B cell (primary cell): ENCODE measurements at regions not wholly inside any gene's neighbourhood (a gene's known extent, or its start where the extent isn't known, plus 50 kb on each side); places are given as distances from the start of the nearest gene placed in this dataset.

Experiments used
- ATAC-seq: fragments of 200-7000 bp; cut with Tn5 transposase; one replicate; pipeline ENCODE4 v1.10.0; 2021; ENCODE audit warnings: low read depth, mild to moderate bottlenecking, moderate number of reproducible peaks, moderate library complexity
- CTCF ChIA-PET: fragments of 350-600 bp; sonication (Branson Sonifier 250); formaldehyde crosslinking; loops from one replicate; lab custom pipeline; 2021; ENCODE audit warnings: antibody characterized with exemption, inconsistent platforms; lab: Charles Lee
- POLR2A ChIA-PET: fragments of 350-600 bp; sonication (Branson Sonifier 250); formaldehyde crosslinking; loops from one replicate; lab custom pipeline; 2021; ENCODE audit warnings: antibody characterized with exemption; lab: Charles Lee
- DNase-seq: peaks from one replicate; pipeline ENCODE4 v3.0.0; 2013
- H2AFZ ChIP-seq: 2 replicates; pipeline ENCODE4 v1.6.1; 2012; ENCODE audit warnings: mild to moderate bottlenecking, low read depth, low read length; ENCODE audit not compliant: insufficient read depth, poor library complexity, severe bottlenecking
- H3K27ac ChIP-seq, 2 donors: 1 replicate in 1 of 2; 2 replicates in 1 of 2; pipeline ENCODE4 v1.5.1; 2012 to 2013; ENCODE audit warnings: low read length in 2 of 2, mild to moderate bottlenecking in 2 of 2, moderate library complexity in 1 of 2
- H3K27me3 ChIP-seq, 4 experiments: fragments of 200-600 bp in 1 of 4; sonication (generic) in 1 of 4; replicated peaks in 1 of 4; 1 replicate in 2 of 4; 2 replicates in 2 of 4; pipeline versions ENCODE4 v1.6.1 to v1.7.0; 2013 to 2016; ENCODE audit warnings: low read length in 3 of 4, mild to moderate bottlenecking in 2 of 4, mixed read lengths in 1 of 4, moderate library complexity in 1 of 4; ENCODE audit not compliant: insufficient read depth in 4 of 4, control insufficient read depth in 3 of 4; ENCODE audit errors: control extremely low read depth in 1 of 4
- H3K36me3 ChIP-seq, 2 experiments: replicated peaks in 1 of 2; 1 replicate in 1 of 2; 2 replicates in 1 of 2; pipeline versions ENCODE4 v1.6.1 to v1.7.1; 2013; ENCODE audit warnings: low read length in 1 of 2; ENCODE audit not compliant: insufficient read depth in 2 of 2, control insufficient read depth in 1 of 2; ENCODE audit errors: control extremely low read depth in 1 of 2, extremely low read depth in 1 of 2
- H3K4me1 ChIP-seq, 2 donors: fragments of 200-600 bp in 1 of 2; sonication (generic) in 1 of 2; 1 replicate in 1 of 2; 2 replicates in 1 of 2; pipeline versions ENCODE4 v1.5.1 to v1.6.1; 2013 to 2017; ENCODE audit warnings: low read length in 2 of 2; ENCODE audit not compliant: control insufficient read depth in 2 of 2, insufficient read depth in 2 of 2
- H3K4me2 ChIP-seq: replicated peaks from 2 replicates; pipeline ENCODE3; 2012; ENCODE audit warnings: mild to moderate bottlenecking, low read depth, low read length; ENCODE audit not compliant: poor library complexity, severe bottlenecking
- H3K4me3 ChIP-seq, 5 experiments: fragments of 200-600 bp in 1 of 5; sonication (generic) in 1 of 5; 1 replicate in 3 of 5; 2 replicates in 2 of 5; pipeline versions ENCODE4 v1.5.1 to v1.7.0; 2011 to 2016; ENCODE audit warnings: low read length in 4 of 5, mild to moderate bottlenecking in 4 of 5, low read depth in 2 of 5, control low read depth in 1 of 5, moderate library complexity in 1 of 5; ENCODE audit not compliant: insufficient read depth in 1 of 5; ENCODE audit errors: control extremely low read depth in 1 of 5, extremely low read depth in 1 of 5
- H3K79me2 ChIP-seq: fragments of 200-600 bp; sonication (generic); one replicate; pipeline ENCODE4 v1.6.0; 2016; ENCODE audit warnings: low read length; ENCODE audit not compliant: control insufficient read depth, insufficient read depth
- H3K9ac ChIP-seq: fragments of 200-600 bp; sonication (generic); 2 replicates; pipeline ENCODE4 v1.6.1; 2017; ENCODE audit warnings: mild to moderate bottlenecking, low read length, moderate library complexity
- H3K9me3 ChIP-seq, 3 donors: one replicate each; pipeline versions ENCODE4 v1.6.1 to v1.7.1; 2013; ENCODE audit warnings: low read length in 2 of 3; ENCODE audit not compliant: control insufficient read depth in 2 of 3, insufficient read depth in 1 of 3; ENCODE audit errors: control extremely low read depth in 1 of 3
- H4K20me1 ChIP-seq: 2 replicates; pipeline ENCODE4 v1.6.0; 2012; ENCODE audit warnings: mild to moderate bottlenecking, low read length; ENCODE audit not compliant: insufficient read depth, control insufficient read depth, poor library complexity, severe bottlenecking
- H3K27ac Mint-ChIP-seq: one replicate; pipeline ENCODE4 v1.8.0; 2021; ENCODE audit warnings: mixed read lengths
- H3K27me3 Mint-ChIP-seq: one replicate; pipeline ENCODE4 v1.8.0; 2021; ENCODE audit warnings: mixed read lengths
- H3K4me1 Mint-ChIP-seq: one replicate; pipeline ENCODE4 v1.8.0; 2021; ENCODE audit warnings: mixed read lengths
- H3K4me3 Mint-ChIP-seq: one replicate; pipeline ENCODE4 v1.8.0; 2021; ENCODE audit warnings: mixed read lengths
- H3K9me3 Mint-ChIP-seq: one replicate; pipeline ENCODE4 v1.8.0; 2022; ENCODE audit warnings: mixed read lengths; ENCODE audit not compliant: insufficient read depth
- CTCF ChIP-seq: fragments of 200-600 bp; IDR thresholded peaks from one replicate; pipeline ENCODE4 v1.8.0; 2022; ENCODE audit warnings: antibody characterized with exemption, mild to moderate bottlenecking
- EZH2 ChIP-seq: IDR thresholded peaks from 2 replicates; pipeline ENCODE4 v1.6.1; 2012; ENCODE audit warnings: borderline replicate concordance, low read depth, mild to moderate bottlenecking, moderate library complexity, low read length; ENCODE audit not compliant: insufficient read depth, poor library complexity, severe bottlenecking
- WGBS: methylation state at CpG from one replicate; pipeline ENCODE4 v1.1.5; 2013; ENCODE audit warnings: missing lambda C conversion rate; ENCODE audit not compliant: insufficient coverage; 5-methylcytosine and 5-hydroxymethylcytosine counted together
- intact Hi-C: fragments of 100-400 bp; cut with micrococcal nuclease; formaldehyde crosslinking; loops from one replicate; pipeline ENCODE4 v1.10.0; 2022

GRCh38 chr2:53438692-53439091 lies 328.9 kb upstream of the CHAC2 start:
- no peak for DNase-seq
- intact Hi-C loops = no loop called here
- ChIA-PET CTCF (no interaction called here), POLR2A (no interaction called here)
- no peaks in the 10 kb centered on the region for H4K20me1 ChIP-seq
- no peak overlapping the region for H3K27ac ChIP-seq
- H3K4me3 Mint-ChIP-seq = no peak overlapping the region
- H3K79me2 ChIP-seq = no peaks in the 10 kb centered on the region
- no peaks in the 10 kb centered on the region for H3K27me3 ChIP-seq
- H3K9me3 Mint-ChIP-seq = no peaks in the 10 kb centered on the region
- no peaks in the 10 kb centered on the region for H3K9me3 ChIP-seq
- H2AFZ ChIP-seq = no peak overlapping the region
- TF ChIP-seq CTCF (no peak), EZH2 (no peak)
- no CpG with 5 or more reads among the region's 1 CpG for WGBS
- H3K27ac Mint-ChIP-seq = no peak overlapping the region
- H3K36me3 ChIP-seq = no peaks in the 10 kb centered on the region
- no peak for ATAC-seq
- no peak overlapping the region for H3K9ac ChIP-seq
- H3K4me1 ChIP-seq = no peaks in the 10 kb centered on the region
- no peaks in the 10 kb centered on the region for H3K27me3 Mint-ChIP-seq
- H3K4me2 ChIP-seq = no peak overlapping the region
- H3K4me3 ChIP-seq = no peak overlapping the region
- no peaks in the 10 kb centered on the region for H3K4me1 Mint-ChIP-seq

DNA sequence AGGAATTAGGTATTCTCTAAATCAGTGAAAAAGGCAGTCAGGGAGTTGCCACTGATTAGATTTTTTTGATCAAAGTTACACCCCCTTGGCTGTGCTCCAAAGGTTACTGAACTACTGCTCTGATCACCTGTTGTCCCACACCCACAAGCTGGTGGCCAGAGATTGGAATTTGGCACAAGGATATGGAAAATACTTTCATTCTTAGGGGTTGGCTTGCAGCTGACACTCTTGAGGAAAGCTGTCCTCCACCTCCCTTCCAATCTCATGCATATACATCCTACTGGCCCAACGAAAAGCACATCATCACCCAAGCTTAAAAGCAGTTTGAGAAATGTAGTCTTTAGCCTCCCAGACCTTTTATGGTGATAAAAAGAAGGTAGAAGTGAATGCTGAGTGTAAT lies 329.5 kb upstream of the CHAC2 start:
- intact Hi-C loops = no loop called here
- no peak overlapping the region for H3K4me3 Mint-ChIP-seq
- CTCF ChIA-PET = no interaction called here
- H3K4me1 Mint-ChIP-seq = no peaks in the 10 kb centered on the region
- TF ChIP-seq CTCF = no peak
- no peak for TF ChIP-seq EZH2
- no peaks in the 10 kb centered on the region for H3K9me3 Mint-ChIP-seq
- Histone ChIP-seq H2AFZ (no peak overlapping the region), H3K4me3 (no peak overlapping the region), H3K4me2 (no peak overlapping the region), H3K79me2 (no peaks in the 10 kb centered on the region), H3K9ac (no peak overlapping the region), H3K9me3 (no peaks in the 10 kb centered on the region), H4K20me1 (no peaks in the 10 kb centered on the region), H3K36me3 (no peaks in the 10 kb centered on the region), H3K4me1 (no peaks in the 10 kb centered on the region), H3K27ac (no peak overlapping the region), H3K27me3 (no peaks in the 10 kb centered on the region)
- H3K27ac Mint-ChIP-seq = no peak overlapping the region
- ATAC-seq (no peak), DNase-seq (no peak)
- POLR2A ChIA-PET = no interaction called here
- WGBS = no CpG with 5 or more reads among the region's 1 CpG
- no peaks in the 10 kb centered on the region for H3K27me3 Mint-ChIP-seq
